Urinary bladder (tissue), 3 donors: ENCODE measurements at regions not wholly inside any gene's neighbourhood (a gene's known extent, or its start where the extent isn't known, plus 50 kb on each side); places are given as distances from the start of the nearest gene placed in this dataset.
A peak's percentile ranks its signal among the peaks of the same experiment; 100 is the strongest.

Source experiments
- DNase-seq: peaks from one replicate; pipeline ENCODE4 v3.0.0-alpha.2; 2015; ENCODE audit errors: extremely low spot score
- H3K27ac ChIP-seq: one replicate; pipeline ENCODE4 v1.5.1; 2013; ENCODE audit warnings: low read depth, mild to moderate bottlenecking, moderate library complexity
- H3K36me3 ChIP-seq: one replicate; pipeline ENCODE4 v1.6.1; 2013; ENCODE audit warnings: mild to moderate bottlenecking, moderate library complexity; ENCODE audit not compliant: insufficient read depth
- H3K4me1 ChIP-seq: one replicate; pipeline ENCODE4 v1.6.1; 2013; ENCODE audit warnings: mild to moderate bottlenecking, moderate library complexity; ENCODE audit not compliant: insufficient read depth
- H3K4me3 ChIP-seq: one replicate; pipeline ENCODE4 v1.5.1; 2013; ENCODE audit warnings: low read depth, low read length
- WGBS: extraction: QIAGEN DNeasy Blood & Tissue Kit; methylation state at CpG from one replicate; pipeline ENCODE4 v1.1.7; 2013; 5-methylcytosine and 5-hydroxymethylcytosine counted together
- donor health status: healthy with polysubstance abuse.
- donor health status: healthy.

GRCh38 chr4:81621490-81621889, 149.8 kb upstream of the RASGEF1B start:
- 51% methylated on average over 2 of the region's 2 CpGs for WGBS

DNA sequence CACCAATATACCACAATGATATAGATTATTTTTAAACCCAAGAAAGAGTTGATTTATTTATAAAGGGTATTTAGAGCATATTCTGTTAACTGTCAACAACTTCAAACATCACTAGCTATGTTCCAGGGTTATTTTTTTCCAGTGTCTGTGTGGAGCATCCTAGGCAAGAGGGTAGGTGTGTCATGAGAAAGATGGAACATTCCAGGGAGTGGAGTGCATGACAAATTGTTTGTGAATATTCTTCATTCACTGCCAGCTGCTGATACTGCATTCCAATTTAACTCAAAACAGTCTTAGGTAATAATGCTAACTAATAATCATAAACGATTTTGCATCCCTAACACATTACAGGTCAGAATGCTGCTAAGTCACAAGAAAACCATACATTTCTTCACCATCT, 148.7 kb upstream of the RASGEF1B start:
- 72% methylated on average over 1 of the region's 1 CpG for WGBS

More at GRCh38 chr4:81621490-81621889, 149.8 kb upstream of the RASGEF1B start:
- no peaks in the 10 kb centered on the region for H3K4me1 ChIP-seq
- H3K36me3 ChIP-seq, result no peaks in the 10 kb centered on the region
- DNase-seq, result no peak
- no peak overlapping the region for H3K27ac ChIP-seq
- H3K4me3 ChIP-seq, result no peak overlapping the region

GRCh38 chr4:81617545-81617944, 145.8 kb upstream of the RASGEF1B start:
- DNase-seq, result no peak
- Histone ChIP-seq H3K27ac (no peak overlapping the region), H3K36me3 (no peaks in the 10 kb centered on the region), H3K4me1 (no peaks in the 10 kb centered on the region), H3K4me3 (no peak overlapping the region)
- WGBS, result 93% methylated on average over 1 of the region's 1 CpG

More for the DNA sequence above, 148.7 kb upstream of the RASGEF1B start:
- no peak for DNase-seq
- Histone ChIP-seq H3K27ac (no peak overlapping the region), H3K4me1 (no peaks in the 10 kb centered on the region), H3K36me3 (no peaks in the 10 kb centered on the region), H3K4me3 (no peak overlapping the region)

DNA sequence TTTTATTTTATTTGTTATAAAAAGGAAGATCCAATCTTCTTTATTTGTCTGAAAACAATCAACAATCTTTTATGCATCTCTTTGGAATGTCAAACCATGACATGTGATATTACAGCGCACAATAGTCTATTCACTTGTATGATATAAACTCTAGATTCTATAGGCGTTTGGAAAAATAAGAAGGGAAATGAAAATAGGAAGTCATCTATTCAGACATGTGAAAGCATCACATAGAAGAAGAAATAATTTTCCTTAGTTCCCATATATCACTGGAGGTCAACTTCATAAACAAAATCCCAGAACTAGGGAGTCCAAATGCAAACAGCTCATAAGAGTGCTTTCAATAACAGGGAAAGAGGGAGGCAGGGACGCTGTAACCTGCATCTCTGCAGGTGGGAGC, 139.5 kb upstream of the RASGEF1B start:
- Histone ChIP-seq H3K36me3 (no peaks in the 10 kb centered on the region), H3K27ac (no peak overlapping the region), H3K4me3 (no peak overlapping the region), H3K4me1 (no peaks in the 10 kb centered on the region)
- DNase-seq, result no peak
- WGBS, result 90% methylated on average over 3 of the region's 3 CpGs

GRCh38 chr4:81609844-81610243, 138.1 kb upstream of the RASGEF1B start:
- Histone ChIP-seq H3K4me1 (no peaks in the 10 kb centered on the region), H3K36me3 (no peaks in the 10 kb centered on the region), H3K27ac (no peak overlapping the region), H3K4me3 (no peak overlapping the region)
- DNase-seq, result no peak
- WGBS, result 86% methylated on average over 2 of the region's 2 CpGs

GRCh38 chr4:81607950-81608349, 136.2 kb upstream of the RASGEF1B start:
- H3K4me1 ChIP-seq, result no peaks in the 10 kb centered on the region
- DNase-seq, result no peak
- no peaks in the 10 kb centered on the region for H3K36me3 ChIP-seq
- H3K27ac ChIP-seq, result no peak overlapping the region
- WGBS, result 96% methylated on average over 3 of the region's 3 CpGs
- no peak overlapping the region for H3K4me3 ChIP-seq

GRCh38 chr4:81606801-81607501, 135.2 kb upstream of the RASGEF1B start:
- Histone ChIP-seq H3K36me3 (no peaks in the 10 kb centered on the region), H3K4me3 (no peak overlapping the region), H3K27ac (no peak overlapping the region), H3K4me1 (no peaks in the 10 kb centered on the region)
- 47% methylated on average over 4 of the region's 4 CpGs for WGBS
- no peak for DNase-seq

DNA sequence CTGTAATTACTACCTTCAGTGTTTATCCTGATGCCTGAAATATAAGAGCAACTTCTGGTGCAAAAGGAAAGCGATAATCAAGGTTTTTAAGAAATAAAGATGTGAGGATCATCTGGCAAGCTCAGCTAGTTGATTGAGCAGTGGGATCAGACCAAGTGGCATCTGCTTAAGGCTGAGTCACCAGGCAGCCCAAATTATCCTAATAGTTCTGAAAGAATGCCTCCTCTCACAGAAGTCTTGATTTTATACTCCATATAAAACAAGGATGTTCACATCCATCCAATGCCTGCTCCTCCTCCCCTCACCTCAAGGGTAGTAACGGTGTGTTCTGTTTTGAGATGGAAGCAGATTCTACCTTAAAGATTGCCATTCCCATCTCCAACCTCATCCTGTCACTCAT, 134.5 kb upstream of the RASGEF1B start:
- 100% methylated on average over 2 of the region's 2 CpGs for WGBS

DNA sequence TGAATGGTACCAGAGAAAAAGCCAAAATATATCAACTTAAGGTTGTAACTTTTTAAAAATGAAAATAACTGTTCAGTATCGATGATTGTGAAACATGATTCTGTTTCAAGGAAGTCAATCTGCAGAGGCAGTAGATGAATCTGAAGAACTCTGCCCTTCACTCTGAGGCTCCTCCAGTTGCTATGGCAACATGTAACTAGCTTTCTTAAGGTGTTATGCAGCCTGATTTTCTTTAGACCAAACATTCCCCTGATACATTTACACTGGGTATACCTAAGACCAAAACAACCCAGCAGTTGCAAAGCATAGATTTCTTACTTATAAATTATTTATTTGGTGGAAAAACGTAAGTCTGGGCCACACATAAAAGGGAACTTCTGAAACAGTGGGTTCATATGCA, 133.6 kb upstream of the RASGEF1B start:
- no peak for DNase-seq
- no peak overlapping the region for H3K4me3 ChIP-seq
- WGBS, result 90% methylated on average over 2 of the region's 2 CpGs
- H3K36me3 ChIP-seq, result no peaks in the 10 kb centered on the region
- no peak overlapping the region for H3K27ac ChIP-seq
- H3K4me1 ChIP-seq, result no peaks in the 10 kb centered on the region

More for the DNA sequence above, 134.5 kb upstream of the RASGEF1B start:
- no peak for DNase-seq
- no peak overlapping the region for H3K27ac ChIP-seq
- no peaks in the 10 kb centered on the region for H3K36me3 ChIP-seq
- no peaks in the 10 kb centered on the region for H3K4me1 ChIP-seq
- no peak overlapping the region for H3K4me3 ChIP-seq

DNA sequence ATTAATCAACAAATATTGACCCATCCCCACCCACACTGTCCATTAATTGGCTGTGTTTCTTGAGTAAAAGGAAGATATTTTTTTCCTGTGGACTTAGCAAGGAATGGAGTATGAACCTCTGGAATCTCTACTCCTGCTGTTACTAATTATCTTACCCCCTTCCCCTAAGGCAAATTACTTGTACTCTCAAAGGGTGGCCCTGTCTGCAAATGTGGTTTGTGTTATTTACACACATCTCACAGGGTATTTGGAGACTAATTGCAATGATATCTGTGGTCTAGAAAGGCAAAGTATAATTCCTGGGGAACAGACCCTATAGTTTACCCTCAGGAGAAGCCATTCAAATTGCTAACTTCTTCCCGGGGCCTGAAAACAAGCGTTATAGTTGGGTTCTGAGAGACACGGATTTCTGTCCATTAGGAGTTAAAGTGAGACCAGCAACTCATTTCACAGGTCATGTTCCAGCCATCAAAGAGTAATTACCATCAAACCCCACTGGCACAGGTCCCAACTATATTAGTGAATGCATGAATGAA, 133.0 kb upstream of the RASGEF1B start:
- Histone ChIP-seq H3K27ac (no peak overlapping the region), H3K4me3 (no peak overlapping the region), H3K4me1 (no peaks in the 10 kb centered on the region), H3K36me3 (no peaks in the 10 kb centered on the region)
- WGBS, result 84% methylated on average over 3 of the region's 3 CpGs
- no peak for DNase-seq

DNA sequence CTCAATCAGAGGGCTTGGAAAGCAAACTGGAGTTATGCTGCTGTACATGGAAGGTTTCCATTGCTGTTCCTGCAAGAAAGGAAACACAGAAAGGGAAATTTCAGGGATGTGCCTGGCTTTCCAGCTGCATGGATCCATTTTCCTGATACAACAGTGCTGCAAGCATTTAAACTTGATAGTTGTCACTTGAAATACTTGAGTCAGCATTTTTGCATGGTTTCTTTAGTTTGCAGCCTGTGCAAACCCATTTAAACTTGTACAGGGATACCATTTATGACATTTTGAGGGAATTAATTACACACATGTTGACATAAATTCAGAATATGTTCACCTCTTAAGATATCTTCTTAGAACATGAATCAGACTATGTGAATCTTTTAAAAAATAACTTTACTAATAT, 131.1 kb upstream of the RASGEF1B start:
- no peak overlapping the region for H3K4me3 ChIP-seq
- H3K4me1 ChIP-seq, result no peaks in the 10 kb centered on the region
- DNase-seq, result no peak
- no peak overlapping the region for H3K27ac ChIP-seq
- H3K36me3 ChIP-seq, result no peaks in the 10 kb centered on the region

DNA sequence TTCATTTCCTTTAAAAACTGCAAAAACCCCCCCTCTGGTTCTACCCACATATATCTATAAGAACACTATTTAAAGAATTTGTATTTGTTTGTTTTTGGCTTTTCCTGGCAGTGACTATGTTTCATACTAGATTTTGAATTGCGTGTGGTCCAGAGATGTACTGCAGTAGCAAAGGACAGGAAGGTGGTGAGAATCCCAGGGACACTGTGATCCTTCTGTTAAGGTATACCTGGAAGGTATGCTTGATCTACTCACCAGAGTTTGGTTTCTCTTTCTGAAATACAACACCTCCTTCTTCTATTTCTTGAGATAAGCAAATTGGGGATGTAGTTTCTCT, 129.6 kb upstream of the RASGEF1B start:
- WGBS, result 44% methylated on average over 1 of the region's 1 CpG
- H3K4me1 ChIP-seq, result no peaks in the 10 kb centered on the region
- H3K4me3 ChIP-seq, result no peak overlapping the region
- no peaks in the 10 kb centered on the region for H3K36me3 ChIP-seq
- DNase-seq, result no peak
- H3K27ac ChIP-seq, result no peak overlapping the region

- peak; percentile 11 for DNase-seq
- H3K4me1 ChIP-seq, result no peaks in the 10 kb centered on the region
- no peak overlapping the region for H3K27ac ChIP-seq
- no peaks in the 10 kb centered on the region for H3K36me3 ChIP-seq
- no peak overlapping the region for H3K4me3 ChIP-seq
- WGBS, result 53% methylated on average over 18 of the region's 18 CpGs
Measured at GRCh38 chr4:81600520-81601357, 129.0 kb upstream of the RASGEF1B start.

DNA sequence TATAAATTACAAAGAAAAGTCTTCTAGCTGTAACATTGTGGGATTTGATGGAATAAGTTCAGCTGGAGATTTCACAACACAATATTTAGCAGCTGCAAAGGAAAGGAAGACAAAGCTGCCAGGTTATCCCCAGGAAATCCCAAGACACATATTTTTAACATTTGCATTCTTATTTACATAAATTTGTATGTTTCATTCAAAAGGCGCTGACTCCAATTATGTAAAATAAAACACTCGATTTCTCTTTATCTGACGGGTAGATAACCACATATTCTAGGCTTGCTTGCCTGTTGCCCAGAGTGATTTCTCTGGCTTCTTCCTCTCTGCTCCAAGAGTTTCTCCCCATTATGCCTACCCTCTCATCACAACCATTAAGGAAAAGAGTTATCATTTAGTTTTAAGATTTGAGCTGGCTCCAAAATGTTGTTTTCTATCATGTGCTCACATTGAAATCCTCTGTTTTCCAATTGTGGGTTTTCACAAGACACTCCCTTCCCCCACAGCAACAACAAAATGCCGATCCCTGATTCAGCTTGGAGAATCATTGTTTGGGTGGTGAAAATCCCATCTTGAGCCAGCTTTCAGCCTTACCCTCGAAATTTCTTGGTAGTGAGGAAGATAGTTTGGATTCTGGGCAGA, 128.2 kb upstream of the RASGEF1B start:
- DNase-seq, result no peak
- Histone ChIP-seq H3K36me3 (no peaks in the 10 kb centered on the region), H3K4me3 (no peak overlapping the region), H3K4me1 (no peaks in the 10 kb centered on the region), H3K27ac (no peak overlapping the region)
- 54% methylated on average over 5 of the region's 5 CpGs for WGBS
